ENCODE measurements at regions not wholly inside any gene's neighbourhood (a gene's known extent, or its start where the extent isn't known, plus 50 kb on each side); places are given as distances from the start of the nearest gene placed in this dataset.

- no peak overlapping the region for H3K4me3 Mint-ChIP-seq (ENCODE audit: low read depth, unreplicated experiment)
- no peaks in the 10 kb centered on the region for H3K4me1 Mint-ChIP-seq (ENCODE audit: low read depth, unreplicated experiment)
- CTCF ChIA-PET: no interaction called here
- no peak for DNase-seq
- no TSS peak for BruUV-seq (replicated peaks)
- no peak overlapping the region for H3K27ac Mint-ChIP-seq (ENCODE audit: unreplicated experiment)
- H3K36me3 Mint-ChIP-seq (ENCODE audit: insufficient read depth, unreplicated experiment): peaks cover 5% of the 10 kb centered on the region
- peaks cover 4% of the 10 kb centered on the region for H3K9me3 Mint-ChIP-seq (ENCODE audit: low read depth, unreplicated experiment)
- intact Hi-C loops (cut with micrococcal nuclease; ENCODE audit: unreplicated experiment): no loop called here
- H3K27me3 Mint-ChIP-seq (ENCODE audit: unreplicated experiment): no peaks in the 10 kb centered on the region
- no peak for TF ChIP-seq CTCF (IDR thresholded peaks at IDR 0.05; ENCODE audit: unreplicated experiment)
Observed at GRCh38 chr5:31114817-31115216, 78.7 kb upstream of the CDH6 start.

DNA sequence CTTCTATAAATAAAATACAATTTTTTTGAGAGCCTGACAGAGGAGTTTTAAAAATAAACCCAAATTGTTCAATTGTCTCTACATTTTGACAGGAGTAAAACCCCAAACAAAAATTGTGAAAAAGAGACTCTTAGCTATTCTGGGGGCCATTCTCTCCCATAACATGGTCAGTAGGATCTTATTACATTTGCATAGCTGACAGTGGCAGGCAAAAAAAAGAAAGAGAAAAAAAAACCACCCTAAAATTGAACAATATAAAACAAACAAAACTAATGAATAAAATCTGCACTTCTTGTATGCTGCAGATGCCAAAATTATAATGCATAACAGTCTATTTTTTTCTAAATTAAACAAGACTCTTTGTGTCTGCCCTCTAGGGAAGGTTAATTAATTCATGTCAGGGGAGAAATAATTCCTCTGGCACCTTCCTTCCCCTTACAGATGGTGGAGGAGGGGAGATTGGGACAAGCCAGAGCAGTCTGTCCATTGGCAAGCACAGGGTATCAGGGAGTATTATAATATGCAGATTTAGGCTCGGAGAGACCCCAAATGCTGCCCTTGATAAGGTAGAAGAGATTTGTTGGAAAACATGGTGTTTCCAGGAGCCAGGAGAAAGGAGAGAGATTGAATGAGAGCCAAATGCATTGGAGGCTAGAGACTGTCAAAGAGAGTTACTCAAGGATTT, 79.7 kb upstream of the CDH6 start:
- H3K9me3 Mint-ChIP-seq (ENCODE audit: low read depth, unreplicated experiment): peaks cover 4% of the 10 kb centered on the region
- H3K27me3 Mint-ChIP-seq (ENCODE audit: unreplicated experiment): no peaks in the 10 kb centered on the region
- H3K36me3 Mint-ChIP-seq (ENCODE audit: insufficient read depth, unreplicated experiment): peaks cover 5% of the 10 kb centered on the region
- no peak for TF ChIP-seq CTCF (IDR thresholded peaks at IDR 0.05; ENCODE audit: unreplicated experiment)
- no peak overlapping the region for H3K27ac Mint-ChIP-seq (ENCODE audit: unreplicated experiment)
- no peak for DNase-seq
- H3K4me1 Mint-ChIP-seq (ENCODE audit: low read depth, unreplicated experiment): no peaks in the 10 kb centered on the region
- BruUV-seq (replicated peaks): no TSS peak
- intact Hi-C loops (cut with micrococcal nuclease; ENCODE audit: unreplicated experiment): no loop called here
- CTCF ChIA-PET: no interaction called here
- H3K4me3 Mint-ChIP-seq (ENCODE audit: low read depth, unreplicated experiment): no peak overlapping the region

DNA sequence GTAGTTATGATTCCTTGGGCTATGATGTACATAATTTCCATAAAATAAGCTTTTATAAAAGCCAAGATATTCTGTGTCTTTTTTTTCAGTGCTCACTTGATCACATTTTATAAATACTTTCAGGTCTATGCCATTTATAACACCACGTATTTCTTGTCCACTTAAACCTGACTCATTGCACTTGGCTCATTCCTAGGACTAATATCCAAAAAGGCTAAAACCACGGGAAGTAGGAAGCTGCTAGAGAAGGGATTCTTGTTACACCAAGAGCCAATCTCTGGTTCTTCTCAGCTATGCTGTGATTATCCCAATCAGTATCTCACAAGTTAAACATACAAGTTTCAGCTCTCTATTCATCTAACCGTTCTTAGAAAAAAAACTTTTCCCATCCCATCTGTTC, 80.4 kb upstream of the CDH6 start:
- no peak for DNase-seq
- H3K27ac Mint-ChIP-seq (ENCODE audit: unreplicated experiment): no peak overlapping the region
- peaks cover 5% of the 10 kb centered on the region for H3K36me3 Mint-ChIP-seq (ENCODE audit: insufficient read depth, unreplicated experiment)
- H3K4me1 Mint-ChIP-seq (ENCODE audit: low read depth, unreplicated experiment): no peaks in the 10 kb centered on the region
- CTCF ChIA-PET: no interaction called here
- H3K27me3 Mint-ChIP-seq (ENCODE audit: unreplicated experiment): no peaks in the 10 kb centered on the region
- H3K4me3 Mint-ChIP-seq (ENCODE audit: low read depth, unreplicated experiment): no peak overlapping the region
- peaks cover 2% of the 10 kb centered on the region for H3K9me3 Mint-ChIP-seq (ENCODE audit: low read depth, unreplicated experiment)
- no TSS peak for BruUV-seq (replicated peaks)
- no peak for TF ChIP-seq CTCF (IDR thresholded peaks at IDR 0.05; ENCODE audit: unreplicated experiment)
- intact Hi-C loops (cut with micrococcal nuclease; ENCODE audit: unreplicated experiment): no loop called here

DNA sequence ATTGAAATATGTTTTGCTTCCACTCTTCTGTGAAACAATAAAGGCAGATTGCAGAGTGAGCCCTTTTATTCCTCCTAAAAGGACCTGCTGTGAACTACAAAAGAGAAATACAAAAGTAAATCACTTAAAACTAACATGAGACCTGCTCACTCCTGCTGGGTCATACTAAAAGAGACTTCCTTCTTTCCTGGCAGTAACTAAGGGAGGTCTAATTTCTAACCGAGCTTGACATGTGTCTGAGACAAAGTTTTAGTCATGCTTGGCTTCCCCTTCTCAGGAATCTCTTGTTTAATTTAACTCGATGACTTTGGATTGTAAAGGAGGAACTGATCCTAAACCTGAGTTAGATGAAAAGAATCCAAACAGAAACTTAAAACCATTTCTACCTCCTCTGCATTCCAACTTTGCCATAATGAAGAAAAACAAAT, 86.4 kb upstream of the CDH6 start:
- no peak for TF ChIP-seq CTCF (IDR thresholded peaks at IDR 0.05; ENCODE audit: unreplicated experiment)
- Mint-ChIP-seq H3K9me3 (ENCODE audit: low read depth, unreplicated experiment) (peaks cover 5% of the 10 kb centered on the region), H3K36me3 (ENCODE audit: insufficient read depth, unreplicated experiment) (peaks cover 5% of the 10 kb centered on the region), H3K27ac (ENCODE audit: unreplicated experiment) (no peak overlapping the region), H3K27me3 (ENCODE audit: unreplicated experiment) (no peaks in the 10 kb centered on the region), H3K4me1 (ENCODE audit: low read depth, unreplicated experiment) (no peaks in the 10 kb centered on the region), H3K4me3 (ENCODE audit: low read depth, unreplicated experiment) (no peak overlapping the region)
- DNase-seq: no peak
- BruUV-seq (replicated peaks): no TSS peak
- intact Hi-C loops (cut with micrococcal nuclease; ENCODE audit: unreplicated experiment): no loop called here
- CTCF ChIA-PET: no interaction called here
